ENCODE measurements at regions not wholly inside any gene's neighbourhood (a gene's known extent, or its start where the extent isn't known, plus 50 kb on each side); places are given as distances from the start of the nearest gene placed in this dataset.
A peak's percentile ranks its signal among the peaks of the same experiment; 100 is the strongest.

GRCh38 chr11:104704888-104705287, 193.4 kb downstream of the CASP12 start:
- H3K27ac ChIP-seq (ENCODE audit: control insufficient read depth, insufficient read depth, low read length), result no peak overlapping the region
- no peaks in the 10 kb centered on the region for H3K36me3 ChIP-seq (ENCODE audit: control insufficient read depth in 2 of 2, extremely low read depth in 1 of 2, insufficient read depth in 2 of 2, low read length in 2 of 2)
- H3K9me3 ChIP-seq (ENCODE audit: control insufficient read depth, low read depth, low read length), result no peaks in the 10 kb centered on the region
- H3K27me3 ChIP-seq (ENCODE audit: control insufficient read depth, extremely low read depth, insufficient read depth, low read length), result no peaks in the 10 kb centered on the region
- no peak overlapping the region for H3K4me2 ChIP-seq (ENCODE audit: control insufficient read depth, extremely low read depth, insufficient read depth, low read depth, low read length)
- peak overlapping the region; percentile 79 for H2AFZ ChIP-seq (ENCODE audit: control insufficient read depth, low read length)
- H4K20me1 ChIP-seq (ENCODE audit: control insufficient read depth, extremely low read depth, insufficient read depth, low read length), result no peaks in the 10 kb centered on the region
- H3K79me2 ChIP-seq (ENCODE audit: control insufficient read depth, insufficient read depth, low read length), result no peaks in the 10 kb centered on the region
- dilution Hi-C loops (cut with MboI; ENCODE audit: extremely low pct_ligation_motif_present, low sequenced_read_pairs), result no loop called here
- H3K4me3 ChIP-seq (ENCODE audit: control insufficient read depth in 2 of 3, extremely low read depth in 1 of 3, insufficient read depth in 2 of 3, low read depth in 1 of 3, low read length in 3 of 3), result no peak overlapping the region
- H3K9ac ChIP-seq (ENCODE audit: control insufficient read depth, extremely low read depth, insufficient read depth, low read length), result no peak overlapping the region
- no peaks in the 10 kb centered on the region for H3K9me1 ChIP-seq (ENCODE audit: control insufficient read depth, extremely low read depth, insufficient read depth, low read length)
- FAIRE-seq (no peak), DNase-seq (ENCODE audit: low read depth, low spot score) (no peak)
- H3K4me1 ChIP-seq (ENCODE audit: control insufficient read depth, extremely low read depth, insufficient read depth, low read length), result no peaks in the 10 kb centered on the region
- no peak for TF ChIP-seq EZH2 (IDR thresholded peaks at IDR 0.05; ENCODE audit: low read length)
- no peak for TF ChIP-seq CTCF (optimal IDR thresholded peaks at IDR 0.05 in 1 of 3, IDR thresholded peaks at IDR 0.05 in 1 of 3, conservative IDR thresholded peaks at IDR 0.05 in 1 of 3; ENCODE audit: extremely low read depth in 1 of 3, insufficient read depth in 2 of 3, low read length in 3 of 3)

GRCh38 chr11:104704146-104704830, 194.0 kb downstream of the CASP12 start:
- H3K9me1 ChIP-seq (ENCODE audit: control insufficient read depth, extremely low read depth, insufficient read depth, low read length), result no peaks in the 10 kb centered on the region
- H3K9ac ChIP-seq (ENCODE audit: control insufficient read depth, extremely low read depth, insufficient read depth, low read length), result no peak overlapping the region
- no peak for DNase-seq (ENCODE audit: low read depth, low spot score)
- H3K9me3 ChIP-seq (ENCODE audit: control insufficient read depth, low read depth, low read length), result no peaks in the 10 kb centered on the region
- no peak overlapping the region for H3K4me3 ChIP-seq (ENCODE audit: control insufficient read depth in 2 of 3, extremely low read depth in 1 of 3, insufficient read depth in 2 of 3, low read depth in 1 of 3, low read length in 3 of 3)
- no peaks in the 10 kb centered on the region for H4K20me1 ChIP-seq (ENCODE audit: control insufficient read depth, extremely low read depth, insufficient read depth, low read length)
- H3K79me2 ChIP-seq (ENCODE audit: control insufficient read depth, insufficient read depth, low read length), result no peaks in the 10 kb centered on the region
- no peak for FAIRE-seq
- TF ChIP-seq CTCF (optimal IDR thresholded peaks at IDR 0.05 in 1 of 3, IDR thresholded peaks at IDR 0.05 in 1 of 3, conservative IDR thresholded peaks at IDR 0.05 in 1 of 3; ENCODE audit: extremely low read depth in 1 of 3, insufficient read depth in 2 of 3, low read length in 3 of 3) (no peak), EZH2 (IDR thresholded peaks at IDR 0.05; ENCODE audit: low read length) (no peak)
- H3K27me3 ChIP-seq (ENCODE audit: control insufficient read depth, extremely low read depth, insufficient read depth, low read length), result no peaks in the 10 kb centered on the region
- dilution Hi-C loops (cut with MboI; ENCODE audit: extremely low pct_ligation_motif_present, low sequenced_read_pairs), result no loop called here
- H3K4me1 ChIP-seq (ENCODE audit: control insufficient read depth, extremely low read depth, insufficient read depth, low read length), result no peaks in the 10 kb centered on the region
- no peak overlapping the region for H2AFZ ChIP-seq (ENCODE audit: control insufficient read depth, low read length)
- H3K4me2 ChIP-seq (ENCODE audit: control insufficient read depth, extremely low read depth, insufficient read depth, low read depth, low read length), result no peak overlapping the region
- no peak overlapping the region for H3K27ac ChIP-seq (ENCODE audit: control insufficient read depth, insufficient read depth, low read length)
- H3K36me3 ChIP-seq (ENCODE audit: control insufficient read depth in 2 of 2, extremely low read depth in 1 of 2, insufficient read depth in 2 of 2, low read length in 2 of 2), result no peaks in the 10 kb centered on the region
